H1 (cell line): ENCODE measurements at regions not wholly inside any gene's neighbourhood (a gene's known extent, or its start where the extent isn't known, plus 50 kb on each side); places are given as distances from the start of the nearest gene placed in this dataset.

ENCODE experiments used
- CTCF ChIA-PET: fragments of 300-600 bp; sonication (Branson Sonifier 250); formaldehyde crosslinking; loops from one replicate; lab custom pipeline; 2021; ENCODE audit not compliant: partially characterized antibody; lab: Charles Lee
- POLR2A ChIA-PET: fragments of 300-600 bp; sonication (Branson Sonifier 250); formaldehyde crosslinking; loops from one replicate; lab custom pipeline; 2021; ENCODE audit warnings: inconsistent platforms; ENCODE audit not compliant: partially characterized antibody; lab: Charles Lee
- DNase-seq, 2 experiments: peaks; one replicate each; pipeline versions ENCODE4 v3.0.0 to v3.0.0-alpha.2; 2010 to 2022; ENCODE audit warnings: low spot score in 2 of 2, low read depth in 1 of 2, mixed read lengths in 1 of 2
- FAIRE-seq: peaks from 2 replicates; lab custom pipeline; 2011; peaks lifted over from hg19 to GRCh38; lab: Jason Lieb, UNC
- H2AFZ ChIP-seq: 2 replicates; pipeline ENCODE4 v1.8.1; 2012; ENCODE audit warnings: low read length, inconsistent platforms
- H2AK5ac ChIP-seq: 2 replicates; pipeline ENCODE4 v1.6.1; 2013; ENCODE audit warnings: low read depth, low read length
- H2BK120ac ChIP-seq: replicated peaks from 2 replicates; pipeline ENCODE3; 2013; ENCODE audit warnings: low read depth, low read length, inconsistent platforms
- H2BK12ac ChIP-seq: 2 replicates; pipeline ENCODE4 v1.6.1; 2013; ENCODE audit warnings: low read depth, low read length
- H2BK15ac ChIP-seq: 2 replicates; pipeline ENCODE4 v1.6.1; 2013; ENCODE audit warnings: low read length
- H2BK20ac ChIP-seq: 2 replicates; pipeline ENCODE4 v1.6.1; 2013; ENCODE audit warnings: low read length
- H2BK5ac ChIP-seq: 2 replicates; pipeline ENCODE4 v1.6.1; 2013; ENCODE audit warnings: low read depth, low read length
- H3K14ac ChIP-seq: 2 replicates; pipeline ENCODE4 v1.6.1; 2013; ENCODE audit warnings: inconsistent platforms; ENCODE audit not compliant: insufficient read length
- H3K18ac ChIP-seq: 2 replicates; pipeline ENCODE4 v1.6.1; 2013; ENCODE audit warnings: low read length; ENCODE audit errors: extremely low read depth
- H3K23ac ChIP-seq: 2 replicates; pipeline ENCODE4 v1.6.1; 2013; ENCODE audit warnings: inconsistent platforms; ENCODE audit not compliant: insufficient read length
- H3K23me2 ChIP-seq: 2 replicates; pipeline ENCODE4 v1.6.1; 2013; ENCODE audit warnings: low read depth, low read length
- H3K27ac ChIP-seq: 2 replicates; pipeline ENCODE4 v1.6.1; 2011; ENCODE audit warnings: low read depth, low read length, inconsistent platforms
- H3K27me3 ChIP-seq, 4 experiments: replicated peaks in 1 of 4; 1 replicate in 1 of 4; 2 replicates in 3 of 4; pipeline versions ENCODE4 v1.6.1 to v1.8.1; 2011 to 2013; ENCODE audit warnings: low read length in 3 of 4, mild to moderate bottlenecking in 3 of 4, inconsistent platforms in 2 of 4, mixed read lengths in 2 of 4, moderate library complexity in 1 of 4; ENCODE audit not compliant: control insufficient read depth in 3 of 4, insufficient read depth in 3 of 4; ENCODE audit errors: extremely low read depth in 1 of 4
- H3K36me3 ChIP-seq, 4 experiments: 2 replicates each; pipeline versions ENCODE4 v1.6.1 to v1.8.1; 2011 to 2013; ENCODE audit warnings: mild to moderate bottlenecking in 4 of 4, low read length in 3 of 4, moderate library complexity in 2 of 4, control low read depth in 1 of 4, inconsistent platforms in 1 of 4; ENCODE audit not compliant: insufficient read depth in 4 of 4, control insufficient read depth in 2 of 4
- H3K4ac ChIP-seq: replicated peaks from 2 replicates; pipeline ENCODE3; 2013; ENCODE audit warnings: low read length, low read depth, mixed read lengths, inconsistent platforms; ENCODE audit not compliant: insufficient read length
- H3K4me1 ChIP-seq, 4 experiments: replicated peaks in 1 of 4; 1 replicate in 1 of 4; 2 replicates in 3 of 4; pipeline versions ENCODE4 v1.6.1 to v1.8.1; 2011 to 2013; ENCODE audit warnings: low read length in 3 of 4, inconsistent platforms in 2 of 4, mixed read lengths in 1 of 4; ENCODE audit not compliant: insufficient read depth in 4 of 4, control insufficient read depth in 3 of 4
- H3K4me2 ChIP-seq, 2 experiments: 2 replicates each; pipeline versions ENCODE4 v1.6.1 to v1.8.1; 2011 to 2013; ENCODE audit warnings: low read depth in 2 of 2, low read length in 2 of 2, control low read depth in 1 of 2, inconsistent platforms in 1 of 2, mild to moderate bottlenecking in 1 of 2; ENCODE audit not compliant: insufficient read depth in 1 of 2
- H3K4me3 ChIP-seq, 4 experiments: fragments of 200-600, 300-600 bp in 1 of 4; sonication (generic), shearing (Covaris generic), sonication (Bioruptor Twin) in 1 of 4; 2 replicates each; pipeline versions ENCODE4 v1.5.1 to v1.8.1; 2011 to 2016; ENCODE audit warnings: low read length in 4 of 4, low read depth in 3 of 4, control low read depth in 2 of 4, inconsistent platforms in 2 of 4, mild to moderate bottlenecking in 2 of 4, mixed read lengths in 1 of 4, moderate library complexity in 1 of 4; ENCODE audit not compliant: insufficient read depth in 2 of 4; ENCODE audit errors: extremely low read depth in 1 of 4
- H3K56ac ChIP-seq: replicated peaks from 2 replicates; pipeline ENCODE3; 2013; ENCODE audit warnings: low read depth, mild to moderate bottlenecking, mixed read lengths, low read length, inconsistent platforms; ENCODE audit not compliant: insufficient read length
- H3K79me1 ChIP-seq: 2 replicates; pipeline ENCODE4 v1.6.1; 2013; ENCODE audit warnings: low read depth, low read length, control low read depth
- H3K79me2 ChIP-seq, 2 experiments: 2 replicates each; pipeline versions ENCODE4 v1.6.1 to v1.8.1; 2012 to 2013; ENCODE audit warnings: low read length in 2 of 2, mild to moderate bottlenecking in 2 of 2, inconsistent platforms in 1 of 2; ENCODE audit not compliant: insufficient read depth in 2 of 2, control insufficient read depth in 1 of 2
- H3K9ac ChIP-seq, 4 experiments: replicated peaks in 1 of 4; 1 replicate in 1 of 4; 2 replicates in 3 of 4; pipeline versions ENCODE4 v1.6.1 to v1.8.1; 2011 to 2013; ENCODE audit warnings: low read depth in 3 of 4, low read length in 3 of 4, control low read depth in 2 of 4, mild to moderate bottlenecking in 2 of 4, moderate library complexity in 2 of 4, inconsistent platforms in 1 of 4; ENCODE audit errors: extremely low read depth in 1 of 4
- H3K9me3 ChIP-seq, 2 experiments: 2 replicates each; pipeline versions ENCODE4 v1.6.1 to v1.8.1; 2012 to 2013; ENCODE audit warnings: mild to moderate bottlenecking in 2 of 2, moderate library complexity in 2 of 2, control low read depth in 1 of 2, inconsistent platforms in 1 of 2, low read depth in 1 of 2, low read length in 1 of 2, mixed read lengths in 1 of 2; ENCODE audit not compliant: insufficient read depth in 2 of 2
- H4K20me1 ChIP-seq, 2 experiments: replicated peaks in 1 of 2; 2 replicates each; pipeline versions ENCODE3 to v1.8.1; 2011 to 2013; ENCODE audit warnings: inconsistent platforms in 2 of 2, low read length in 2 of 2, mild to moderate bottlenecking in 1 of 2; ENCODE audit not compliant: insufficient read depth in 2 of 2, control insufficient read depth in 1 of 2
- H4K5ac ChIP-seq: 2 replicates; pipeline ENCODE4 v1.6.1; 2013; ENCODE audit warnings: low read length, low read depth, mixed read lengths, inconsistent platforms; ENCODE audit not compliant: insufficient read length
- H4K8ac ChIP-seq: 2 replicates; pipeline ENCODE4 v1.8.0; 2013; ENCODE audit warnings: mild to moderate bottlenecking, moderate library complexity, low read length, inconsistent platforms; ENCODE audit not compliant: insufficient read depth; ENCODE audit errors: extremely low read depth
- H4K91ac ChIP-seq: replicated peaks from 2 replicates; pipeline ENCODE3; 2013; ENCODE audit warnings: low read length, mixed read lengths, inconsistent platforms; ENCODE audit not compliant: insufficient read length
- BACH1 ChIP-seq: IDR thresholded peaks from 2 replicates; pipeline ENCODE4 v1.6.1; 2012; ENCODE audit warnings: low read length, improper control_type of control experiment
- CBX8 ChIP-seq: fragments of 300-800, 300-1000 bp; sonication (generic); IDR thresholded peaks from 2 replicates; pipeline ENCODE4 v1.7.1; 2016; ENCODE audit warnings: low read depth, low read length, borderline replicate concordance
- CHD1 ChIP-seq: IDR thresholded peaks from 2 replicates; pipeline ENCODE4 v1.6.1; 2012; ENCODE audit warnings: low read depth, low read length, improper control_type of control experiment
- CHD2 ChIP-seq: IDR thresholded peaks from 2 replicates; pipeline ENCODE4 v1.6.1; 2012; ENCODE audit warnings: low read length, improper control_type of control experiment
- GTF2F1 ChIP-seq: IDR thresholded peaks from 2 replicates; pipeline ENCODE4 v1.6.1; 2012; ENCODE audit warnings: low read depth, low read length, improper control_type of control experiment, borderline replicate concordance
- HDAC6 ChIP-seq: IDR thresholded peaks from one replicate; pipeline ENCODE4 v1.7.1; 2012; ENCODE audit warnings: low read depth, mild to moderate bottlenecking, inconsistent platforms, low read length, moderate library complexity
- JUN ChIP-seq: IDR thresholded peaks from 2 replicates; pipeline ENCODE4 v1.6.1; 2011; ENCODE audit warnings: low read depth, mild to moderate bottlenecking, improper control_type of control experiment, low read length
- KDM1A ChIP-seq: fragments of 200-600, 300-600 bp; sonication (generic); IDR thresholded peaks from 2 replicates; pipeline ENCODE4 v1.7.1; 2016; ENCODE audit warnings: mild to moderate bottlenecking, low read length, borderline replicate concordance
- NRF1 ChIP-seq: IDR thresholded peaks from 2 replicates; pipeline ENCODE4 v1.6.1; 2011; ENCODE audit warnings: mild to moderate bottlenecking, low read depth, low read length, improper control_type of control experiment
- POU5F1 ChIP-seq: IDR thresholded peaks from 2 replicates; pipeline ENCODE4 v1.6.1; 2011; ENCODE audit warnings: low read depth, mild to moderate bottlenecking, low read length, moderate library complexity
- RBBP5 ChIP-seq: IDR thresholded peaks from 2 replicates; pipeline ENCODE4 v1.7.1; 2012; ENCODE audit warnings: low read depth, mild to moderate bottlenecking, inconsistent platforms, low read length, moderate library complexity, borderline replicate concordance
- RXRA ChIP-seq: IDR thresholded peaks from 2 replicates; pipeline ENCODE4 v1.6.1; 2011; ENCODE audit warnings: low read depth, mild to moderate bottlenecking, low read length, moderate library complexity; ENCODE audit not compliant: insufficient read depth
- SP4 ChIP-seq: IDR thresholded peaks from 2 replicates; pipeline ENCODE4 v1.6.1; 2012; ENCODE audit warnings: low read length, inconsistent platforms
- SUZ12 ChIP-seq: fragments of 200-600 bp; sonication (generic); IDR thresholded peaks from 2 replicates; pipeline ENCODE4 v1.6.1; 2012; ENCODE audit warnings: mild to moderate bottlenecking, inconsistent platforms, low read length, moderate library complexity, mixed read lengths
- TCF12 ChIP-seq: IDR thresholded peaks from 2 replicates; pipeline ENCODE4 v1.6.1; 2011; ENCODE audit warnings: low read depth, mild to moderate bottlenecking, low read length
- YY1 ChIP-seq: IDR thresholded peaks from 2 replicates; pipeline ENCODE4 v1.6.1; 2011; ENCODE audit warnings: low read depth, mild to moderate bottlenecking, low read length
- whole genome bisulfite sequencing, 2 experiments: shearing (Covaris generic) in 1 of 2; methylation state at CpG; one replicate each; pipeline versions ENCODE4 v1.1.6 to v1.1.7; 2013 to 2015; ENCODE audit warnings: low lambda C conversion rate in 2 of 2, mixed read lengths in 2 of 2, inconsistent platforms in 1 of 2, low coverage in 1 of 2, missing lambda C conversion rate in 1 of 2; ENCODE audit not compliant: insufficient replicate concordance in 2 of 2, insufficient coverage in 1 of 2, insufficient read length in 1 of 2; ENCODE audit errors: extremely low coverage in 1 of 2, missing lambda C conversion rate in 1 of 2; 5-methylcytosine and 5-hydroxymethylcytosine counted together

GRCh38 chr14:37746140-37746832 lies 150.9 kb downstream of the TTC6 start:
- H2BK12ac ChIP-seq, result no peak overlapping the region
- CTCF ChIA-PET, result interaction anchor here (0.7 to 1.3 kb wide), 2 partner anchors 128 to 884 kb away, joined by 3 read pairs; no protein-coding TSS in a partner anchor

More at GRCh38 chr14:37746140-37746832, 150.9 kb downstream of the TTC6 start:
- Histone ChIP-seq H3K18ac (no peak overlapping the region), H3K79me1 (no peaks in the 10 kb centered on the region), H2BK5ac (no peak overlapping the region), H3K4me2 (no peak overlapping the region), H4K20me1 (no peaks in the 10 kb centered on the region), H3K4me1 (no peaks in the 10 kb centered on the region; a peak in 1 of 7 replicates), H3K23ac (no peak overlapping the region), H4K5ac (no peak overlapping the region), H3K9ac (no peak overlapping the region), H3K4ac (no peak overlapping the region), H2AFZ (no peak overlapping the region), H3K27me3 (no peaks in the 10 kb centered on the region), H3K36me3 (no peaks in the 10 kb centered on the region), H2BK20ac (no peak overlapping the region), H3K4me3 (no peak overlapping the region), H3K27ac (no peak overlapping the region), H3K79me2 (no peaks in the 10 kb centered on the region), H4K8ac (no peak overlapping the region), H3K23me2 (no peaks in the 10 kb centered on the region), H2BK15ac (no peak overlapping the region), H4K91ac (no peak overlapping the region), H2BK120ac (no peak overlapping the region), H3K14ac (no peak overlapping the region), H3K56ac (no peak overlapping the region), H3K9me3 (no peaks in the 10 kb centered on the region), H2AK5ac (no peak overlapping the region)
- no peak for FAIRE-seq
- no peak for DNase-seq
- no peak for TF ChIP-seq TCF12
- no peak for TF ChIP-seq NRF1
- TF ChIP-seq YY1, result no peak
- TF ChIP-seq POU5F1, result no peak
- TF ChIP-seq SUZ12, result no peak
- no peak for TF ChIP-seq GTF2F1
- TF ChIP-seq BACH1, result no peak
- no peak for TF ChIP-seq CBX8
- TF ChIP-seq HDAC6, result no peak
- no peak for TF ChIP-seq RBBP5
- no peak for TF ChIP-seq CHD1
- TF ChIP-seq JUN, result no peak
- TF ChIP-seq KDM1A, result no peak
- TF ChIP-seq CHD2, result no peak
- TF ChIP-seq SP4, result no peak
- TF ChIP-seq RXRA, result no peak
- 92% methylated on average over 1 of the region's 1 CpG; no CpG with 5 or more reads in 1 of the 2 experiments for WGBS, 2 experiments
- POLR2A ChIA-PET, result no interaction called here
